CD4-positive, alpha-beta T cell treated with Interleukin-4 for 4 hours (primary cell): ENCODE measurements at regions not wholly inside any gene's neighbourhood (a gene's known extent, or its start where the extent isn't known, plus 50 kb on each side); places are given as distances from the start of the nearest gene placed in this dataset.
"Not testable (repeated sequence)": the region's sequence is repeated elsewhere in the genome, so short reads cannot be mapped to it uniquely, and the experiment has no call there.

Experiments
- DNase-seq: peaks from one replicate; pipeline ENCODE4 v3.0.0-alpha.2; 2020

GRCh38 chr20:12072954-12073264, 155.2 kb downstream of the BTBD3 start:
- DNase-seq, result no peak

- no peak for DNase-seq
Observed at GRCh38 chr20:12074111-12074655, 156.5 kb downstream of the BTBD3 start.

- DNase-seq, result no peak
Observed at GRCh38 chr20:12076200-12076599, 158.5 kb downstream of the BTBD3 start.

GRCh38 chr20:12077875-12078274, 160.2 kb downstream of the BTBD3 start:
- no peak for DNase-seq

- DNase-seq, result no peak
Observed at GRCh38 chr20:12079490-12079889, 161.8 kb downstream of the BTBD3 start.

- no peak for DNase-seq
Observed at GRCh38 chr20:12083269-12083668, 165.6 kb downstream of the BTBD3 start.

- no peak for DNase-seq
Observed at GRCh38 chr20:12084482-12084881, 166.8 kb downstream of the BTBD3 start.

- no peak for DNase-seq
Observed at GRCh38 chr20:12086359-12086758, 168.7 kb downstream of the BTBD3 start.

- no peak for DNase-seq
Observed at GRCh38 chr20:12090920-12091319, 173.2 kb downstream of the BTBD3 start.

GRCh38 chr20:12093057-12093796, 175.5 kb downstream of the BTBD3 start:
- no peak for DNase-seq

- not testable (repeated sequence) for DNase-seq
Observed at GRCh38 chr20:12093797-12094190, 176.1 kb downstream of the BTBD3 start.

GRCh38 chr20:12095180-12095920, 177.7 kb downstream of the BTBD3 start:
- no peak for DNase-seq

GRCh38 chr20:12098421-12098820, 180.7 kb downstream of the BTBD3 start:
- DNase-seq, result no peak

- no peak for DNase-seq
Observed at GRCh38 chr20:12108846-12109245, 191.2 kb downstream of the BTBD3 start.

GRCh38 chr20:12110274-12110673, 192.6 kb downstream of the BTBD3 start:
- DNase-seq, result no peak

GRCh38 chr20:12110711-12111110, 193.0 kb downstream of the BTBD3 start:
- DNase-seq, result no peak

GRCh38 chr20:12111431-12112088, 193.9 kb downstream of the BTBD3 start:
- DNase-seq, result no peak

GRCh38 chr20:12112089-12112474, 194.4 kb downstream of the BTBD3 start:
- DNase-seq, result no peak

- DNase-seq, result no peak
Observed at GRCh38 chr20:12112665-12113064, 195.0 kb downstream of the BTBD3 start.

GRCh38 chr20:12113075-12113467, 195.4 kb downstream of the BTBD3 start:
- no peak for DNase-seq

GRCh38 chr20:12113468-12114371, 196.0 kb downstream of the BTBD3 start:
- DNase-seq, result no peak

GRCh38 chr20:12129114-12129513, 211.4 kb downstream of the BTBD3 start:
- DNase-seq, result not testable (repeated sequence)

GRCh38 chr20:12129532-12129931, 211.8 kb downstream of the BTBD3 start:
- DNase-seq, result not testable (repeated sequence)
